ENCODE measurements at regions not wholly inside any gene's neighbourhood (a gene's known extent, or its start where the extent isn't known, plus 50 kb on each side); places are given as distances from the start of the nearest gene placed in this dataset.
"Not testable (repeated sequence)": the region's sequence is repeated elsewhere in the genome, so short reads cannot be mapped to it uniquely, and the experiment has no call there.

DNA sequence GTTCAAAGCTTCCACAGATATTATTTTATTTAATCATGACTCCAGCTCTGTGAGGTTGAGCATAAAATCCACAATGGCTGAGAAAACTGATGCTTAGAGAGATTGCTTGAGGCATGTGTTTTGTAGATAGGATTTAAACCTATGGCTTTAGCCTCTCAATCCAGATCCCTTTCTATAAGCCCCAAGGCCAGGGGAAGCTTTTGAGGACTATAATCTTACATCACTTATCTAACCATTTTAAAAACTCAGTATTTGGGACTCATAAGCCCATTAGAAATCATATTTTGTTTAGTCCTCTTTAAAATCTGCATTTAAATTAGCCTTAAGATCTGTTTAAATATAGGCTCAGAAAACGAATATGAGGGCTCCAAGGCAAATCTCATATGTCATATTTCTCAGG is 135.4 kb upstream of the SERPINE2 start:
- no peak for DNase-seq

DNA sequence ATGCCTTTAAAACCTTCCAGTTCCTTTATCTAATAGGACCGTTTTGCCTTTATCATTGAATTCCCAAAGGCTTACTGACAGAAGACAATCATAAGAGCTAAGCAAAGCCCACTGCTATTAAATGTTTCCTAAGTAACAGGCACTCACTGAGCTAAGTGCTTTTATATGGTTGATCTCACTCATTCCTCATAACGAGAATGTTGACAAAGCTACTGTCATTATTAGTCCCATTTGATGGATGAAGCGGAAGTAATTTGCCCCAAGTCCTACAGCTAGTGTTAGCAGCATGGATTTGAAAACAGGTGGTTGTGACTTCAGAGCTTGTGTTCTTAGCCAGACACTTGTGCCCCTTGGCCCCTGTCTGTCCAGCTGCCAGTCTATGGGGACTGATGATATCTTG is 134.8 kb upstream of the SERPINE2 start:
- no peak for DNase-seq

DNA sequence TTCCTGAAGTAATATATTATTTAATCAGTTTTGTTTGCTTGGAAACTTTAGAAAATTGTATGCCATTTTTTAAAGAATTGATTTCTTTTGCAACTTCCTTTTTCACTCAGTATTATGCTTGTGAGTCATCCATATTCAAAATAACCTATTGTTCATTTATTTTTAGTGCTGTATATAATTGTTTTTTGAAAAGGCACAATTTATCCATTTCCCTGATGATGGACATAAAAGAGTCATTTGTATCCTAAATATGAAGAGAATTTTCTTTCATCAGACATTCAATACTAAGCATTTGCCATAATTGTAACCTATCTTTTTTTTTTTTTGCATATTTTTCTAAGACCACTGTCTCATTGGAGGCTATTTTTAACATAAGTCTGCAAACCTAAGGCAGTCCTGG is 134.1 kb upstream of the SERPINE2 start:
- no peak for DNase-seq

DNA sequence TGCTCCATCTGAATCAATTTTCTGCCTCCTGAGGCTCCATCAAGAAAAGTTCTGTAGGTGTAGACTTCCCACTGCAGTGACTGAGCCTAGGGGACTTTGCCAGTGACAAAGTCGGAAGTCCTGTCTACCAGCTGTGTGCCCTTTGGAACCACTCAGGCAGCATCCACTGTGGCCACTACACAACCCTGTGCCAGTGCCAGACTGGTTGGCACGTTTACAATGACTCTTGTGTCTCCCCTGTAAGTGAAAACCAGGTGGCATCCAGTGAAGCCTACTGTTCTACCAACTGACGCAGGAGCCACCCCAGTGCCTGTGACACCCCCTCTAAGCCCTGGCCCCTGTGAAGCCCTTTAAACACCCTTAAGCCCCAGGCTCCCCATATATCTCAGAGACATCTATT is 132.1 kb upstream of the SERPINE2 start:
- DNase-seq, result no peak

DNA sequence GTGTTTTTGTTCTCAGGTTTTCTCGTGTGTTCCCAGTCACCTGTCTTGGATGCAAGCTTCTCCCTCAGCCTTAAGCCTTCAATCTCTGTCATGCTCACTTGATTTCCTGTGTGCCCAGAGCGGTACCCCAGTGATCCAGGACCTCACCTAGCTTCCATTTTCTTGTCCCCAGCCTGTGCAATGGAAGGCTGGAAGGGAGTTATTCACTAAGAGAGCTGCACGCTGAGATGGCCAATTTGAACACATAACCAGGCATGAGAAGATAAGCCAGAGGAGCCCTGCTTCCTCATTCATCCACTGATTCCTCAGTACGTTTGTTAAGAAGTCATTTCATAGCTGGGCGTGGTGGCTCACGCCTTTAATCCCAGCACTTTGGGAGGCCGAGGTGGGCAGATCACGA is 130.8 kb upstream of the SERPINE2 start:
- no peak for DNase-seq

DNA sequence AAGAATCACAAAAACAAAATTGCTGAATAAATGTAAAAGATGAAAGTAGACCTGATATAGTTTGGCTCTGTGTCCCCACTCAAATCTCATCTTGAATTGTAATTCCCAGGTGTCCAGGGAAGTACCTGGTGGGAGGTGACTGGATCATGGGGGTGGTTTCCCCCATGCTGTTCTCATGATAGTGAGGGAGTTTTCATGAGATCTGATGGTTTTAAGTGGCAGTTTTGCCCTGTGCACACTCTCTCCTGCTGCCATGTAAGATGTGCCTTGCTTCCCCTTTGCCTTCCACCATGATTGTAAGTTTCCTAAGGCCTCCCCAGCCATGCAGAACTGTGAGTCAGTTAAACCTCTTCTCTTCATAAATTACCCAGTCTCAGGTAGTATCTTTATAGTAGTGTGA is 128.7 kb upstream of the SERPINE2 start:
- DNase-seq, result not testable (repeated sequence)

DNA sequence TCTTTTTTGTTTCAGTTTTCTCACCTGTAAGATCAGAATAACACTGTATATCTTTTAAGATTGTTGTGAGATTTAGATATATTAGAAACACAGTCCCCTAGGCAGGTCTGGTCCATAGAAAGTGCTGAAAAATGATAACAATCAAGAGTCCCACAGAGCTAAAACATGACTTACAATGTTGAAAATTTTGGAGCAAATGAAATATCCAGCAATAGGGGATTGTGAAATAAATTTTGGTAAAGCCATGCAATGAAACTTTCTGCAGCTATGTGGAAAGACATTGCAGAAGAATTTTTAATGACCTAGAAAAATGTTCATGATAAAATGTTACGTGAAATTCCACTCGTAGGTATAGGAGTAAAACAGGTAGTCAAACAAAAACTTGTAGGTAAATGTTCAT is 127.6 kb upstream of the SERPINE2 start:
- no peak for DNase-seq

- no peak for DNase-seq
Observed at GRCh38 chr2:224165901-224166319, 126.8 kb upstream of the SERPINE2 start.

GRCh38 chr2:224163566-224164307 is 124.7 kb upstream of the SERPINE2 start:
- no peak for DNase-seq

DNA sequence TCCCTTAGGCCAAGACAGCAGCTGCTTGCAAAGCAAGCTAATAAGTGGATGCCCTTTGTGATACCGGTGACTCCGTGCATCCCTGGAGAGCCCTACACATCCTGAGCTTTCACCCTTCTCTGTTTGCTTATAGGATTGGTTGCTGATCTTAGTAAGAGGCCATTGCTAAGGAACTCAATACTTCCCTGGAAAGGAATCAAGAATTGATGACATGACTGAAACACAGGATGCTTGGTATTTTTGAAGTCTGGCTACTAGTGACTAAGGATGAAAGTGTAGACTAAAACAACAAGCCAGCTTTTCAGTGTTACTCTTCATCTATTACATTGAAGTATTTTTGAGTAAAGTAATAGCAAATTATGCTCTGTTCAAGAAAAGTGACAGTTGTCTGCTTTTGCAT is 123.0 kb upstream of the SERPINE2 start:
- DNase-seq, result no peak

GRCh38 chr2:224161712-224162111 is 122.6 kb upstream of the SERPINE2 start:
- DNase-seq, result no peak

GRCh38 chr2:224160917-224161316 is 121.8 kb upstream of the SERPINE2 start:
- no peak for DNase-seq

DNA sequence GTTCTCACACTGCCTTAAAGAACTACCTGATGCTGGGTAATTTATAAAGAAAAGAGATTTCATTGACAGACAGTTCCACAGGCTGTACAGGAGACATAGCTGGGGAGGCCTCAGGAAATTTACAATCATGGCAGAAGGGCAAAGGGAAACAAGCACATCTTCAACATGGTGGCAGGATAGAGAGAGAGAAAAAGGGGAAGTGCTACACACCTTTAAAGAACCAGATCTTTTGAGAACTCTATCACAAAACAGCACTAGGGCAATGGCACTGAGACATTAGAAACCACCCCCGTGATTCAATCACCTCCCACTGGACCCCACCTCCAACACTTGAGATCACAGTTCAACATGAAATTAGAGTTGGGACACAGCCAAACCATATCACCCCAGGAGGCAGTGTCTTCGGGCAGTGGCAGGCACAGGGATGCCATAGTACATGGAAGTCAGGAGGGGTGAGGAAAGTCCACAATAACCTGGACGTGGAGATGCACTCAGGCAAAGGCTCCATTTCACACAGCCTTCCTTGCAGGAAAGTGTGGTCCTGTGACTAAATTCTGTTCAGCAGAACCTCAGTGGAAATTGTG is 120.4 kb upstream of the SERPINE2 start:
- DNase-seq, result no peak

- DNase-seq, result no peak
Observed at GRCh38 chr2:224158831-224159230, 119.7 kb upstream of the SERPINE2 start.

DNA sequence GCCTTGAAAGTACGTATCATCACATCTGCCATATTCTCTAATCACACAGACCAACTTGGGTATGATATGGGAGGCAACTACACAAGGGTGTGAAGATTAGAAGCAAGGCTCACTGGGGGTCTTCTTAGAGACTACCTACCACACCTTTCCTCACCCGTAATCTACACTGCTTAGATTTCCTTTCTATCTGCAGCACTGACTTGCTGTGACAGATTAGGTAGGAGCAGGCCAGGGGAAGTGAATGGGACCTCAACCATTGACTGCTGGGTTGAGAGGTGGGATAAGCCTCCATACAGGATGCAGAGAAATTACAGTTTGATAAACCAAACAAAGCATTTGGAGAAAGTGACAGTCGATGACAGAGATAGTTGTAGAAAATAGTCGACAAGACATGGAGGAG is 119.0 kb upstream of the SERPINE2 start:
- DNase-seq, result no peak

- DNase-seq, result no peak
Observed at GRCh38 chr2:224157655-224158054, 118.6 kb upstream of the SERPINE2 start.

DNA sequence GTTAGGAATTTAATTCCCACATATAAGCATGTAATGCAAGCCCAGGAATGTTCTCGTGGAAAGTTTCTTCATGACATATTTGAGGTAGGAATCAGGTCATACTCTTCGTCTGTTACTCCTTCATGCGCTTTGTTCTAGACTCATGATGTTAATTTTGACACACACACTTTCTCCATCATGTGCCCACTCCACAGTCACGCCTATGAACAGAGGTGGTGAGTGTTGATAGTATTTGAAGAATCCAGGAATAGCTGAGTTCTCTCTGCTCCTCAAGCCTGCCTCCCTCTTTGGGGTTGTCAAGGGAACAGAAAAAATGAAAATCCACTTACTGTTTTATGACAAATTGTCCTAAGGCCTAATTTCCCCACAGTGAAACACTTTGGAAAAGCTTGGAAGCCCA is 117.3 kb upstream of the SERPINE2 start:
- no peak for DNase-seq

DNA sequence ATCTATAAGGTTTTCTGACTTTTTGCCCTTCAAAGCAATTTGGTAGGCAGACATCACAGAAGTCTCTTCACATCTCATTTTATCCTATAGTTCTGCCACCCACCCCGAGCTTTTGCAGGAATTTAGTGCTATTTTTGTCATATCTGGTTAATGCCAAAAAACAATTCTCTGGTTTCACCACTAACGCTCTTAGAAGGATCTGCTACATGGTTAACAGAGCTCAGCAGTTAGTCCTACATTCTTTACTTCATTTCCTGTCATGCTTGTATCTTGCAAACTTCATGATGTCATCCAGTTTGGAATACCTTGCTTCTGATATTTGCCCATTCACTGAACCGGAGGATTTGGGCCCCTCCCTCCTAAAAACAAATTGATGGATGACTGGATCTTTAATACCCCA is 116.8 kb upstream of the SERPINE2 start:
- no peak for DNase-seq

DNA sequence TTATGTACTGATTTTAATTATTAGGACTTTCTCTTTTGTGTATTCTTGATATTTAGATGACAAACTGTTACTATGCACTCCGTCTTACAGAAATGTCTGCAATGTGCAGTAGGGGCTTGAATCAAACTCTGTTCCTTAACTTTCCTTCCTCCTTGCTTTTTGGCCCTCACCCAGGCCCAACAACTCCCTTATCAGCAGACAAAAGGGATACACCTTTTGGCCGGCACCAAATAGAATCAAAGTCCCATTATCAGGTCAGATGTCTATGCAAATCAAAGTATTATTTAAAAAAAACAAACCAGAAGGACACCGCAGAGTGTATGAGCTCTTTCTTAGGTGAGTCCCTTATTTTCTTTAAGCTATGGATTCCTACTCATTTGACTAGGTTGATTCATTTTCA is 116.3 kb upstream of the SERPINE2 start:
- no peak for DNase-seq

DNA sequence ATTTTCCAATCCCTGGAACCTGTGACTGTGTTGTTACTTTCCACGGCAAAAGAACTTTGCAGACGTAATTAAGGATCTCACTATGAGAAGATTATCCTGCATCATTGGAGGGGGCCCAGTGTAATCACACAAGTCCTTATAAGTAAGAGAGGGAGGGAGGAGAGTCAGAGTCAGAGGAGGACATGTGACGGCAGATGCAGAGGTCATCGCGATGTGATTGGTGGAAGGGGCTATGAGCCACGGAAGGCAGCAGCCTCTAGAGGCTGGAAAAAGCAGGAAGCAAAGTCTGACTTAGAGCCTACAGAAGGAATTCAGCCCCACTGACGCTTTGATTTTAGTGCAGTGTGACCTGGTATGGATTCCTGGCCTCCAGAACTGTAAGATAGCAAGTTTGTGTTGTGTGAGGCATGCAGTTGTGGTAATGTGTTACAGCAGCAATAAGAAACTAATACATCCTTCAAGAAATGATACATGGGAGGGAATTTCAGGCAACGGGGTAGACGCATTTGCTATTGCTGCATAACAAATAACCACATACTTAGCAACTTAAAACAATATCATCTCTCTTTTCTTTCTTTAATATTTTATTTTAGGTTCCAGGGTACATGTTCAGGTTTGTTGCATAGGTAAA is 112.7 kb upstream of the SERPINE2 start:
- DNase-seq, result no peak

DNA sequence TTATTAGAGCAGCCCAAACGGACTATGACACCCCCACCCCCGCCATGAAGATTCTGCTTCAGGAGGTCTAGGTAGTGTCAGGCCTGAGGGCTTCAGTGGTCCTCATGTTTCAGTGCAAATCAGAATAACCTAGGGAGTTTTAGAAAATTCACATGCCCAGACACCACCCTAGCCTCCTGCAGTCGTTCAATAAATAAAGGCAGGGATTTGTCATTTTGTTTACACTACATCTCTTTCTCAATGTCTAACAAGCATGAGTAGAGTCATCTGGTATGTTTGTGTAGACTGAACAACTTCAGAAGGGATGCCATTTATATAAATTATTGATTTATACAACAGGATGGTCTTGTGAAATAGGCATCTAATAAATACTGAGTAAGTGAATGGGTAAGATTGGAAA is 112.1 kb upstream of the SERPINE2 start:
- no peak for DNase-seq

DNA sequence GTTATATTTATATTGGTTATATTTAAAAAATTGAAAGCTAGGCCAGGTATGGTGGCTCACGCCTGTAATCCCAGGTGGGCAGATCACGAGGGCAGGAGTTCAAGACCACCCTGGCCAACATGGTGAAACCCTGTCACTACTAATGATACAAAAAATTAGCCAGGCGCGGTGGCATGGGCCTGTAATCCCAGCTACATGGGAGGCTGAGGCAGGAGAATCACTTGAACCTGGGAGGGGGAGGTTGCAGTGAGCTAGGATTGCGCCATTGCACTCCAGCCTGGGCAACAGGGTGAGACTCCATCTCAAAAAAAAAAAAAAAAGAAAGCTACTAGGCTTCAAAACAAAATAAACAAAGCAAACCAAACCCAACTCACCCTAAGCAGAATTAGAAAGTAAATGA is 109.0 kb upstream of the SERPINE2 start:
- not testable (repeated sequence) for DNase-seq

DNA sequence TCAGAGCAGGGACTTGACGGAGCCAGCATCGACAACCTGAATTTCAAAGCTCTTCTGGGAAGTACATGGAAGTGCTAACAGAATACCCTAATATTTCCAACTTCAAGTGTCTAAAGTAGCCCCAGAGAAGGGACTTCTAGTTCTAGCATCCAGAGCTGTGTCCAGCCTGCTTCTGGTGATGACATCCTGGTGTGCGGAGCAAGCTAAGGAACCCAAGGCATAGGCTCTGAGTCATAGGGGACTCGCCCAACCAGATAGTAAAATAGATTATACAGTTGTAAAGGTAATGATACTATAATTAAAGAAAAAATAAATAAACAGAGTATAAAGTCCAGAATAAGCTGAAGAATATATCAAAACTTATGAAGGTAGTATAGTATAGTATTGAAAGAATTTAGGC is 108.1 kb upstream of the SERPINE2 start:
- no peak for DNase-seq

GRCh38 chr2:224146356-224147160 is 107.5 kb upstream of the SERPINE2 start:
- no peak for DNase-seq

All from inflammatory macrophage treated with lipopolysaccharide for 4 hours (primary cell).